Superior temporal gyrus (tissue), 1 donor: ENCODE measurements at regions not wholly inside any gene's neighbourhood (a gene's known extent, or its start where the extent isn't known, plus 50 kb on each side); places are given as distances from the start of the nearest gene placed in this dataset.
"Not testable (repeated sequence)": the region's sequence is repeated elsewhere in the genome, so short reads cannot be mapped to it uniquely, and the experiment has no call there.

Experiments
- DNase-seq: peaks from one replicate; pipeline ENCODE4 v3.0.0-alpha.2; 2016; ENCODE audit errors: extremely low spot score

- no peak for DNase-seq
Measured at GRCh38 chr18:68429111-68429510, 285.8 kb downstream of the TMX3 start.

- no peak for DNase-seq
Measured at GRCh38 chr18:68428661-68429060, 286.2 kb downstream of the TMX3 start.

GRCh38 chr18:68427951-68428401 is 286.9 kb downstream of the TMX3 start:
- DNase-seq = peak; percentile 73

GRCh38 chr18:68426731-68427315 is 288.1 kb downstream of the TMX3 start:
- DNase-seq = no peak

GRCh38 chr18:68418881-68419280 is 296.0 kb downstream of the TMX3 start:
- DNase-seq = no peak

- DNase-seq = no peak
Measured at GRCh38 chr18:68418226-68418868, 296.6 kb downstream of the TMX3 start.

- DNase-seq = no peak
Measured at GRCh38 chr18:68417826-68418225, 297.1 kb downstream of the TMX3 start.

GRCh38 chr18:68417166-68417799 is 297.6 kb downstream of the TMX3 start:
- DNase-seq = no peak

- no peak for DNase-seq
Measured at GRCh38 chr18:68414407-68414806, 300.5 kb downstream of the TMX3 start.

- DNase-seq = no peak
Measured at GRCh38 chr18:68409576-68409975, 305.3 kb downstream of the TMX3 start.

GRCh38 chr18:68406761-68407160 is 308.1 kb downstream of the TMX3 start:
- no peak for DNase-seq

GRCh38 chr18:68402784-68403183 is 312.1 kb downstream of the TMX3 start:
- DNase-seq = no peak

GRCh38 chr18:68400889-68401288 is 314.0 kb downstream of the TMX3 start:
- DNase-seq = no peak

GRCh38 chr18:68399721-68400120 is 315.2 kb downstream of the TMX3 start:
- no peak for DNase-seq

- DNase-seq = no peak
Measured at GRCh38 chr18:68397241-68398035, 317.5 kb downstream of the TMX3 start.

GRCh38 chr18:68394705-68395104 is 320.2 kb downstream of the TMX3 start:
- no peak for DNase-seq

GRCh38 chr18:68391801-68392200 is 323.1 kb downstream of the TMX3 start:
- no peak for DNase-seq

GRCh38 chr18:68387246-68387645 is 327.7 kb downstream of the TMX3 start:
- no peak for DNase-seq

- DNase-seq = not testable (repeated sequence)
Measured at GRCh38 chr18:68383979-68384378, 330.9 kb downstream of the TMX3 start.

GRCh38 chr18:68376926-68377325 is 338.0 kb downstream of the TMX3 start:
- no peak for DNase-seq

GRCh38 chr18:68362907-68363306 is 352.0 kb downstream of the TMX3 start:
- no peak for DNase-seq

- DNase-seq = no peak
Measured at GRCh38 chr18:68355637-68356036, 359.3 kb downstream of the TMX3 start.
